WI38 (cell line): ENCODE measurements at regions not wholly inside any gene's neighbourhood (a gene's known extent, or its start where the extent isn't known, plus 50 kb on each side); places are given as distances from the start of the nearest gene placed in this dataset.
"Not testable (repeated sequence)": the region's sequence is repeated elsewhere in the genome, so short reads cannot be mapped to it uniquely, and the experiment has no call there.

Experiments
- H3K4me3 ChIP-seq: 2 replicates; pipeline ENCODE4 v1.5.1; 2011; ENCODE audit warnings: low read depth, mild to moderate bottlenecking, control low read depth, low read length
- TF ChIP-seq, protein P1 (sequence below): IDR thresholded peaks from 2 replicates; pipeline ENCODE4 v1.5.1; 2012; ENCODE audit warnings: low read depth, mild to moderate bottlenecking, control low read depth, low read length

DNA sequence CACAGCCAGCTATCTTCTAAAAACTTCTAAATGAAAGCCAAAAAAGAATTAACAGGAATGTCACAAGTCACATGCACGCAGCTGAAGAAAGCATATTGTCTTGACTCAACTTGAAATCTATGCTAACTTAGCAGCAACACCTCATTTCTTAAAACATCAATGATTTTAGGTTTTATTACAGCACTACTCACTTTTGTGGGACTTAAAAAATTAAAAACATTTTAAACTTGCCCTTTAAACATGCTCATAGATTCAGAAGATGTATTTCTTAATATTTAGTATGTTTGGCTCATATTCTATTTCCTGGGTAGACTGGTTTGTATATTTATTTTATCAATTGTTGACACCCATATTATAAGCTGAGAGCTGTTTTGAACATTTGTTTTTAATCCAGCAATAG is 279.4 kb downstream of the NKX6-1 start:
- TF ChIP-seq, protein P1, sequence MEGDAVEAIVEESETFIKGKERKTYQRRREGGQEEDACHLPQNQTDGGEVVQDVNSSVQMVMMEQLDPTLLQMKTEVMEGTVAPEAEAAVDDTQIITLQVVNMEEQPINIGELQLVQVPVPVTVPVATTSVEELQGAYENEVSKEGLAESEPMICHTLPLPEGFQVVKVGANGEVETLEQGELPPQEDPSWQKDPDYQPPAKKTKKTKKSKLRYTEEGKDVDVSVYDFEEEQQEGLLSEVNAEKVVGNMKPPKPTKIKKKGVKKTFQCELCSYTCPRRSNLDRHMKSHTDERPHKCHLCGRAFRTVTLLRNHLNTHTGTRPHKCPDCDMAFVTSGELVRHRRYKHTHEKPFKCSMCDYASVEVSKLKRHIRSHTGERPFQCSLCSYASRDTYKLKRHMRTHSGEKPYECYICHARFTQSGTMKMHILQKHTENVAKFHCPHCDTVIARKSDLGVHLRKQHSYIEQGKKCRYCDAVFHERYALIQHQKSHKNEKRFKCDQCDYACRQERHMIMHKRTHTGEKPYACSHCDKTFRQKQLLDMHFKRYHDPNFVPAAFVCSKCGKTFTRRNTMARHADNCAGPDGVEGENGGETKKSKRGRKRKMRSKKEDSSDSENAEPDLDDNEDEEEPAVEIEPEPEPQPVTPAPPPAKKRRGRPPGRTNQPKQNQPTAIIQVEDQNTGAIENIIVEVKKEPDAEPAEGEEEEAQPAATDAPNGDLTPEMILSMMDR: no peak
- no peak overlapping the region for H3K4me3 ChIP-seq

DNA sequence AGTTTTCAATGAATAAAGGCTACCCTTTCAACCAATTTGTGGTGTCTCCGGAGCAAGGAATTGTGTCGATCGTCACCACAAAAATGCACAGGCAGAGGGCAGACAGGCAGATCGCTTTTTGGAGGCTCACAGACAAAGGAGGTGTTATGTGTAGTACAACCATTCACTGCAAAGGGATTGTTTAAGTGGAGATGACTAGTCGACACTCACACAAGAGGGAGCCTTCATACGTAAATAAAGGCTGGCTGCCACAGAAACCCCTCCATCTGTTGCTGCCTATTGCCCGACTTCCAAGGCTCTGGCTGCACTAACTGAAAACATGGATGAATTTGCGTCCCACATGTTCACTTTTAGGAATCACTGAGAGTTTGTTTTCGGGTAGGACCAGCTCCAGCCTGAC is 281.1 kb downstream of the NKX6-1 start:
- TF ChIP-seq, protein P1: no peak

DNA sequence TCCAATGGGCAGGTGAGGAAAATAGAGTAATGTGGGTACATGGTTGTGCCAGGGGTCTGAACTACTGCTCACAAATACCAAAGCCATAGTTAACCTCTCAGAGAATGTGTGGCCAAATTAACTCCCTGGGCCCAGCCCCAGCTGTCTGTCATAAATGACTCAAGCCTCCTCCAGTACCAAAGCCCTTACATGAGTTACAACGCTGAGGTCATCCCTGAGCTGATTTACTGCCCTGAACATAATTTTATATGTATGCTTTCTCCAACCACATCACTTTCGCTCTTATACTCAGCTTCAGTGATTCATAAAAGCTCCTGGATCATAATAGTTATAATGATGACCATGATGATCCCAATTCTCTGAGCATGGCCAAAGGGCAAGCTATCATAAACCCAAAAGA is 283.9 kb downstream of the NKX6-1 start:
- TF ChIP-seq, protein P1: no peak
- H3K4me3 ChIP-seq: no peak overlapping the region

More for the DNA sequence above, 281.1 kb downstream of the NKX6-1 start:
- H3K4me3 ChIP-seq: no peak overlapping the region

DNA sequence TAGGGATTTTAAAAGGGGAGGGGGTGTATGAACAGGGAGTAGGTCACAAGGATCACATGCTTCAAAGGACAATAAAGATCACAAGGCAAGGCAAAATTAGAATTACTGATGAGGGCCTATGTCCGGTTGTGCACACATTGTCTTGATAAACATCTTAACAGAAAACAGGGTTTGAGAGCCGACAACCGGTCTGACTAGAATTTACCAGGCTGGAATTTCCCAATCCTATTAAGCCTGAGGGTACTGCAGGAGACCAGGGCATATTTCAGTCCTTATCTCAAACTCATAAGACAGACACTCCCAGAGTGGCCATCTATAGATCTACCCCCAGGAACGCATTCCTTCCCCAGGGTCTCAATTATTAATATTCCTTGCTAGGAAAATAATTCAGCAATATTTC is 292.9 kb downstream of the NKX6-1 start:
- H3K4me3 ChIP-seq: not testable (repeated sequence)

DNA sequence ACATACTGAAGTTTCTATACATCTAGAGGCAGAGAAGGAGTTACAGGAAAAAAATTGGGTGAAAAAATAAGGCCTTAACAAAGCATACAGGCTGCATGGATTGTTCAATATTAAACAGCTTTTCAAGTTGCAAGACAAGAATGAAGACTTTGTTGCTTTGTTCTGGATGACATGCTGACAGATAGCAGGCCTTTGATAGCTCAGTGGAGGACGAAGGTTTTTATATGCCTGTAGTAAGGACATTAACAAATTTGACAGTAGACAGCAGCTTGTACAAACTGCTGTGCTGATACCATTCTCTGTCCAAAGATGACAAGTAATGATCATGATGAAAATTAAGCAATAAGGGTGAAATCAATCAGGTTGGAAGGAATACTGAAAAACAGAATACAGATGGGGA is 309.9 kb downstream of the NKX6-1 start:
- H3K4me3 ChIP-seq: no peak overlapping the region
- TF ChIP-seq, protein P1: no peak

DNA sequence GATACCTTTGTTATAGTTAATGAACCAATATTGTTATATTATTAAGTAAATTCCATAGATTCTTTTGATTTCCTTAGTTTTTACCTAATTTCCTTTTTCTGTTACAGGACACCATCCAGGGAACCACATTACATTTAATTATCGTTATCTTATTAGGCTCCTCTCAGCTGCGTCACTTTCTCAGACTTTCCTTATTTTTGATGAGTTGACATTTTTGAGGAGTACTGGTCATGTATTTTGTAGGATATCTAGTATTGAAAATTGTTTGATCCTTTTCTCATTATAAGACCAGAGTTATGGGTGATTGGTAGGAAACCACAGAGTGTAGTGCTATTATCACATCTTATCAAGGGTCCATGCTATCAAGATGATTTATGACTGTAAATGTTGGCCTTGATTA is 319.7 kb downstream of the NKX6-1 start:
- H3K4me3 ChIP-seq: no peak overlapping the region
- TF ChIP-seq, protein P1: no peak

DNA sequence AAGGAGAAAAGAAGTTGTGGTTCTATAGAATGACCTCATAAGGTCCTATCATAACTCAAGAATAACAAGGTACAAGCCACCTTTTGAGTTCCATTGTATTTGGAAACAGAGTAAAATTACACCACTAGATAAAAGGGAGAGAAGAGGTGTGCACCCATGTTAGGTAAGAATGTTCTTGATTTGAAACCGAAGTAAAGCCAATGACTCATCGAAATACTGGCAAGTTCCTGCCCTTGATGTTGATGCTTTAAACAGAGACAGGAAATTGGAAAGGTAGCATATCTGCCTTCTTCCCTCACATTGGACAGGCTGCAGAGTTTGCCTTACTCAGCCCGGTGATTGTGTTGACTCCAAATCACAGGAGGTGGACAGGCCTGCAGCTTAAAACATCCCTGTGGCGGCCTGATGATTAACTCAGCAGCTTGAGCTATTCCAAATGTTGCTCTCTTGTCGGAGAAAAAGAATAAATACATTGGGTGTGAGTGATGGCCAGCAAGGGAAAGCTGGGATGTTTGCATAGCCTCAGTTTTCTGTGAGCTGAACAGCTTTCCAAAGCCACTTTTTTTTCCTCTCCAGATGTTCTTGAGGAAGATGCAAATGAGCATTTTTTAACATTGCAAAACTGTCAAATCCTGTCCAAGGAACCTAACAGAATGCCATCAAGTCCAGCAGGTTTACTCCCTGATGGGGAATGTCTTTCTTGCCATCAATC is 321.1 kb downstream of the NKX6-1 start:
- TF ChIP-seq, protein P1: no peak
- H3K4me3 ChIP-seq: no peak overlapping the region

DNA sequence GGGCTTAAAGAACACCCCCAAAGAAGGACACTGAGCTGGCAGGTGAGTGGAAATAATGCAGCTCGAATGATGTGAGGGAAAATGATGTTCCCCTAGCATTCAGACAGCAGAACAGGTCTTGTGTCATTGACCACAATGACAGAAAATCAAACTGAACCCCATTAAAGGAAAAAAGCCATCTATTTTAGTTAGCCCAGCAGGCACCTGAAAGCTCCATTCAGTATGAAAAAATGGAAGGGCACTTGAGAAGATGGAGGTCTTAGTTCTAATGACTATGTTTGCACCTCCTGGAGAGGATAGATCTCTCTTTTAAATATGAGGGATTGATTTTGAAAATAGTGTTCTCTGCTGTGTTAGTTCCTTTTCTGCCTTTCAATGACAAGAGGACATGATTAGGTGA is 323.1 kb downstream of the NKX6-1 start:
- no peak overlapping the region for H3K4me3 ChIP-seq
- TF ChIP-seq, protein P1: no peak
